GM10266 (cell line): ENCODE measurements at regions not wholly inside any gene's neighbourhood (a gene's known extent, or its start where the extent isn't known, plus 50 kb on each side); places are given as distances from the start of the nearest gene placed in this dataset.

Experiments
- DNase-seq: peaks from one replicate; pipeline ENCODE4 v3.0.0; 2012; ENCODE audit errors: extremely low spot score
- TF ChIP-seq, protein P1 (sequence below): IDR thresholded peaks from 2 replicates; pipeline ENCODE4 v1.5.1; 2012; ENCODE audit warnings: mild to moderate bottlenecking, low read depth; ENCODE audit not compliant: control insufficient read depth, insufficient read depth; ENCODE audit errors: missing control alignments

DNA sequence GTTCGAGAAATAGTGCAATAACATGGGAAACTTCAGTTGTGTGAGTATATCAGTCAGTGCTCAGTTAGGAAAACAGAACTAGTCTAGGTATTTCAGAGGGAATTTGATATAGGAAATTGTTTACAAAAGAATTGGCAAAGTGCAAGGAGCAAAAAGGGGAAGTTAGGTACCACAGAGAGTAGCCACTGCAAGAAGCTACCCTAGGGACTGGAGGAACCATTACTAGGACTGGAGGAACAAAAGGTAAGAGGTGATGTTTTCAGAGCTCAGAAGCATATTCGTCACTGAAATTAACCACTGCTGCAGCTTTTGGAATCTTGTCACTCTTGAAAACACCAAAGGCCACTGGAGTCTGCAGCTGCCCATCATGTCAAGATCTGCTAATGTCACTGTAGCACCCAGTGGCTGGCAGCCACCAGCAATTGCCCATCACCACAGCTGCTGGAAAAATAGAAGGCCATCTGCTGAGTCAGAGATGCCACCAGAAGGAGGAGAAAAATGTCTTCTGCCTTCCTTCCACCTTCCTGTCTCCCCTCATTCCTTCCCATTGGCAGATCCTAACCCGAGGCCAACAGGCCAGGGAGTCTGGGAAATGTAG is 160.6 kb upstream of the RPS6KA3 start:
- no peak for DNase-seq
- TF ChIP-seq, protein P1, sequence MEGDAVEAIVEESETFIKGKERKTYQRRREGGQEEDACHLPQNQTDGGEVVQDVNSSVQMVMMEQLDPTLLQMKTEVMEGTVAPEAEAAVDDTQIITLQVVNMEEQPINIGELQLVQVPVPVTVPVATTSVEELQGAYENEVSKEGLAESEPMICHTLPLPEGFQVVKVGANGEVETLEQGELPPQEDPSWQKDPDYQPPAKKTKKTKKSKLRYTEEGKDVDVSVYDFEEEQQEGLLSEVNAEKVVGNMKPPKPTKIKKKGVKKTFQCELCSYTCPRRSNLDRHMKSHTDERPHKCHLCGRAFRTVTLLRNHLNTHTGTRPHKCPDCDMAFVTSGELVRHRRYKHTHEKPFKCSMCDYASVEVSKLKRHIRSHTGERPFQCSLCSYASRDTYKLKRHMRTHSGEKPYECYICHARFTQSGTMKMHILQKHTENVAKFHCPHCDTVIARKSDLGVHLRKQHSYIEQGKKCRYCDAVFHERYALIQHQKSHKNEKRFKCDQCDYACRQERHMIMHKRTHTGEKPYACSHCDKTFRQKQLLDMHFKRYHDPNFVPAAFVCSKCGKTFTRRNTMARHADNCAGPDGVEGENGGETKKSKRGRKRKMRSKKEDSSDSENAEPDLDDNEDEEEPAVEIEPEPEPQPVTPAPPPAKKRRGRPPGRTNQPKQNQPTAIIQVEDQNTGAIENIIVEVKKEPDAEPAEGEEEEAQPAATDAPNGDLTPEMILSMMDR = no peak

DNA sequence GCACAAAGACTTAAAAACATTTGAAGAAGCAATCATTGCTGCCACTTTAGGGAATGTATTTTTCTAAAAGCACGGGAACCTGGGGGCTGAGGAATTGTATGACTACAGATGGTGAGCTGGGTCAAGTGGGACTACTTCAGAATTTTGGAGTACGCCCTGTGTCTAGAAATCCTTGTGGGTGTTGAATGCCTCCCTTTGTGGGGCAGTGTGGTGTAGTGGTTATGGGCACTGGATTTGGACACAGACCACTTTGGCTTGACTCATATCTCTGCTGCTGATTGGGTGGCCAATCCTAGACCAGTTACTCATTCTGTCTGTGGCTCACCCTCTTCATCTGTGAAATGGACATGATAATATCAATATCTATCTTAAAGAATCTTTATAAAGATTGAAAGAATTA is 155.0 kb upstream of the RPS6KA3 start:
- DNase-seq = no peak
- TF ChIP-seq, protein P1 = no peak

DNA sequence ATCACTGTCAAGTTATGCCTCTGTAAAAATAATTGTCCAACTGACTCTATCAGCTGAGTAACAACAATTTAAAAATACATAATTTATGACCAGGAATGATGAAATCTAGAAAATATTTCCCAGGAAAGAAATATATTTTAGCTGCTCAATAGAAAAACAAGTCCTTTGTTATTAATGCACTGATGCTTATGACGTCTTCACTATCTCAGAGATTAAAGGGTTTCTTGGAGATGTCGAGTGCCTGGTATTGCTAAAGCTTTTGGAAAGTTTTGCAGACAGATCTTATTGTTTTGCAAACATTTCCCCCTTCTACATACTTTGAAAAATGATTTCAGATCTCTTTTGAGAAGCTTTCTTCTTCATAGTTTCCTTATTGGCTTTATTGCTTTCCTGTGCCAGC is 154.6 kb upstream of the RPS6KA3 start:
- TF ChIP-seq, protein P1 = no peak

DNA sequence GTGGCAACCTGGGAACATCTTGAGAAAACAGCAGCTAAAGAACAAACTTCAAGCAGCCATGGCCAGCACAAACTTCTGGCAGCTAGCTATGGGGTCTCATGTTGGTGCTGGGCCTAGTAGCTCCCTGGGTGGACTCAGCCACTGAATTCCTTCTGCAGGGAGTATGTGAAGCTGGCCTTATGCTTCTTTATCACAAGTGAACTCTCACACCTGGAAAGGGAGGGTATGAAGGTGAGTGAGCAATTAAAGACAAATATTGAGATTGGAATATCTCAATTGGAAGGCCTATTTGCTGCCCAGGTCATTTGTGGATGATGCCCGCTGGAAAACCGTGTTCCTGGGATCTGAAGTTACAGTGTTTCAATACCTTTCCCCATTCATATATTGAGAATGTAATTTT is 153.3 kb upstream of the RPS6KA3 start:
- TF ChIP-seq, protein P1 = no peak
- DNase-seq = no peak

More for the DNA sequence above, 154.6 kb upstream of the RPS6KA3 start:
- no peak for DNase-seq

DNA sequence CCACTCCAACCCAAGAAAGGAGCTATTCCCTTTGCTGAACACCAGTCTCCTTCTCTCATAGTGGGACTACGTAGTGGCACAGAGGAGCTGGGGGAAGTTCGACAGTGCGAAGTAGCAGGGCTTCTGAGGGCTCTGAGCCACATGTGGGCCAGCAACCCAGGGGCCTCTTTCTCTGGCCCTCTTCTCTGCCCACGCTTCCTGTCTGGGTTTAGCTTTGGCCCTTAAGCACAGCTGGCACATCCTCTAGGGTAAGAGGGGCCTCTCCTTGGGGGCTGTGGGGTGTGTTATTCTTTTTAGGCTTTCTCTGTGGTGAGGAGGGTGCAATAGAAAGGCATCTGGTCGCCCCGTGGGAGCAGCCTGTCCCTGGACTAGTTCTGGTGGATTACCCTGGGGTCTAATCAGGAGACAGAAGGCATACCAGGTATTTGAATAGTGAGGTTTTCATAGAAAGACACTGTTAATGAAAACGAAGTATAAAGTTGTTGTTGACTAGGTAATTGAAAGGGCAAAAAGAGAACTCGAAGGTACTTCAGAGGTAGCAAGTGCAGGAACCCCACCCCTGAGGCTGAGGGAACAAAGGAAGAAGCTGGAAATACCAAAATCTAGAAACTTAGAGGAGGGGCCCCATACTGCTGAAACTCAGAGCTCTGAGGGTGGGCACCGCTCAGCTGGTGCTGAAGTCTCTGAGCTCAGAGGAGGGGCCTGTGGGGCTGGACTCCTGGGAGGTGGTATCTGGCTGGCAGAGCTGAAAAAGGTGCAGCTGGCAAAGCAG is 151.9 kb upstream of the RPS6KA3 start:
- TF ChIP-seq, protein P1 = no peak
- DNase-seq = no peak

DNA sequence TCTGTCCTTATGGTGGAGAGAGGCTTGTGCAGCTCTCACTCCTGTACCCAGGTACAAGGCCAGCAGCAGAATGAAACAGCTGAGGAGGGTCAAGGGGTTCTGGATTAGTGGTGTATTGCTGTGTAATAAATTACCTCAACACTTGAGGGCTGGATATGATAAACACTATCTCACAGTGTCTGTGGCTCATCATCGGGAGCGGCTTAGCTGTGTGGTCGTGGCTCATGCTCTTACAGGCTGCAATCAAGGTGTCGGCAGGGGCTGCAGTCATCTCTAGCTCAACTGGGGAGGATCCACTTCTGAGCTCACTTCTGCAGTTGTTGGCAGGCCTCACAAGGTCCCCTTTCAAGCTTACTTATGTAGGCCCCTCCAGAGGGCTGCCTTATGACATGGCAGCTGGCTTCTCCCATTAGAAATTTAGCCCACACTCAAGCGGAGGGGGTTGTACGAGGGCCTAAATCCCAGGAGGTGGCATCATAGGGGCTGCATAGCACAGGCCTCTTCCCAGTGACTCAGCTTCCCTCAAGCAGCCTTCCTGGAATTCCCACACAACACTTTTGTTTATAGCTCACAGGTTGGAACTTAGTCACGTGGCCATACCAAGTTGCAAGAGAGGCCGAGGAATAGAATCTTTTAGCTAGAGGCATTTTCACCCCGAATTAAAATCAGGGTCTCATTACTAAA is 148.2 kb upstream of the RPS6KA3 start:
- no peak for DNase-seq

More for the DNA sequence above, 148.2 kb upstream of the RPS6KA3 start:
- TF ChIP-seq, protein P1 = no peak
